Natural killer cell (primary cell): ENCODE measurements at regions not wholly inside any gene's neighbourhood (a gene's known extent, or its start where the extent isn't known, plus 50 kb on each side); places are given as distances from the start of the nearest gene placed in this dataset.

Source experiments
- ATAC-seq, 3 donors: fragments of 150-1000 bp in 2 of 3; fragments of 200-7000 bp in 1 of 3; cut with Tn5 transposase; 1 replicate in 1 of 3; 2 replicates in 2 of 3; pipeline ENCODE4 v1.10.0; 2021; ENCODE audit warnings: mild to moderate bottlenecking in 2 of 3, moderate library complexity in 2 of 3
- DNase-seq, 2 donors: peaks; one replicate each; pipeline versions ENCODE4 v3.0.0 to v3.0.0-alpha.2; 2013 to 2021; ENCODE audit warnings: mixed read lengths in 1 of 2
- H3K27ac ChIP-seq: one replicate; pipeline ENCODE4 v1.5.1; 2013; ENCODE audit warnings: mild to moderate bottlenecking, low read length
- H3K27me3 ChIP-seq: one replicate; pipeline ENCODE4 v1.6.1; 2013; ENCODE audit warnings: low read length; ENCODE audit not compliant: control insufficient read depth, insufficient read depth
- H3K36me3 ChIP-seq: one replicate; pipeline ENCODE4 v1.6.1; 2013; ENCODE audit warnings: low read length; ENCODE audit not compliant: control insufficient read depth, insufficient read depth
- H3K4me1 ChIP-seq: one replicate; pipeline ENCODE4 v1.6.1; 2013; ENCODE audit warnings: low read length; ENCODE audit not compliant: control insufficient read depth, insufficient read depth
- H3K4me3 ChIP-seq: one replicate; pipeline ENCODE4 v1.5.1; 2013; ENCODE audit warnings: low read length
- H3K9me3 ChIP-seq: one replicate; pipeline ENCODE4 v1.6.1; 2013; ENCODE audit warnings: low read length; ENCODE audit not compliant: control insufficient read depth, insufficient read depth
- H3K27ac Mint-ChIP-seq, 2 donors: one replicate each; pipeline ENCODE4 v1.8.0; 2022; ENCODE audit warnings: mild to moderate bottlenecking in 2 of 2, mixed read lengths in 2 of 2, moderate library complexity in 1 of 2
- H3K27me3 Mint-ChIP-seq, 2 donors: one replicate each; pipeline ENCODE4 v1.8.0; 2022; ENCODE audit warnings: low read depth in 2 of 2, mixed read lengths in 2 of 2
- H3K36me3 Mint-ChIP-seq: one replicate; pipeline ENCODE4 v1.8.0; 2022; ENCODE audit warnings: mixed read lengths
- H3K4me1 Mint-ChIP-seq, 2 donors: one replicate each; pipeline ENCODE4 v1.8.0; 2022; ENCODE audit warnings: mixed read lengths in 2 of 2
- H3K4me3 Mint-ChIP-seq: one replicate; pipeline ENCODE4 v1.8.0; 2022; ENCODE audit warnings: mild to moderate bottlenecking, moderate library complexity, mixed read lengths
- H3K9me3 Mint-ChIP-seq, 2 donors: one replicate each; pipeline ENCODE4 v1.8.0; 2022; ENCODE audit warnings: mixed read lengths in 2 of 2
- CTCF ChIP-seq: fragments of 200-600 bp; IDR thresholded peaks from one replicate; pipeline ENCODE4 v1.8.0; 2022; ENCODE audit warnings: antibody characterized with exemption
- WGBS: methylation state at CpG from one replicate; pipeline ENCODE4 v1.1.7; 2013; ENCODE audit warnings: missing lambda C conversion rate; ENCODE audit not compliant: insufficient coverage; 5-methylcytosine and 5-hydroxymethylcytosine counted together
- intact Hi-C: fragments of 100-400 bp; cut with micrococcal nuclease; formaldehyde crosslinking; loops from one replicate; pipeline ENCODE4 v1.14.2; 2022

- no peaks in the 10 kb centered on the region for H3K27me3 Mint-ChIP-seq
- H3K36me3 ChIP-seq, result no peaks in the 10 kb centered on the region
- no peaks in the 10 kb centered on the region for H3K4me1 Mint-ChIP-seq
- no peak overlapping the region for H3K27ac ChIP-seq
- H3K27ac Mint-ChIP-seq, result no peak overlapping the region
- ATAC-seq, result no peak
- H3K27me3 ChIP-seq, result no peaks in the 10 kb centered on the region
- 89% methylated on average over 24 of the region's 25 CpGs for WGBS
- intact Hi-C loops, result no loop called here
- no peak overlapping the region for H3K4me3 ChIP-seq
- H3K4me3 Mint-ChIP-seq, result no peak overlapping the region
- H3K9me3 ChIP-seq, result no peaks in the 10 kb centered on the region
- H3K4me1 ChIP-seq, result peaks cover under 1% of the 10 kb centered on the region
- H3K36me3 Mint-ChIP-seq, result no peaks in the 10 kb centered on the region
- TF ChIP-seq CTCF, result no peak
- peaks cover 0 to 2% of the 10 kb centered on the region in 2 donors for H3K9me3 Mint-ChIP-seq
- no peak for DNase-seq
Measured at GRCh38 chr2:43000242-43001054, 208.1 kb upstream of the HAAO start.

- Histone ChIP-seq H3K27me3 (no peaks in the 10 kb centered on the region), H3K4me3 (no peak overlapping the region), H3K9me3 (no peaks in the 10 kb centered on the region), H3K4me1 (no peaks in the 10 kb centered on the region), H3K36me3 (no peaks in the 10 kb centered on the region), H3K27ac (no peak overlapping the region)
- peaks cover 0 to 2% of the 10 kb centered on the region in 2 donors for H3K9me3 Mint-ChIP-seq
- no peak for DNase-seq
- H3K27me3 Mint-ChIP-seq, result no peaks in the 10 kb centered on the region
- TF ChIP-seq CTCF, result no peak
- intact Hi-C loops, result no loop called here
- no peaks in the 10 kb centered on the region for H3K36me3 Mint-ChIP-seq
- no peaks in the 10 kb centered on the region for H3K4me1 Mint-ChIP-seq
- no peak overlapping the region for H3K27ac Mint-ChIP-seq
- H3K4me3 Mint-ChIP-seq, result no peak overlapping the region
- 91% methylated on average over 5 of the region's 7 CpGs for WGBS
- ATAC-seq, result no peak
Measured at GRCh38 chr2:42999856-43000241, 207.5 kb upstream of the HAAO start.

GRCh38 chr2:42999391-42999841, 207.0 kb upstream of the HAAO start:
- Histone ChIP-seq H3K9me3 (no peaks in the 10 kb centered on the region), H3K27me3 (no peaks in the 10 kb centered on the region), H3K27ac (no peak overlapping the region), H3K36me3 (no peaks in the 10 kb centered on the region), H3K4me1 (no peaks in the 10 kb centered on the region), H3K4me3 (no peak overlapping the region)
- ATAC-seq, result no peak
- WGBS, result 95% methylated on average over 5 of the region's 5 CpGs
- Mint-ChIP-seq H3K27ac (no peak overlapping the region), H3K27me3 (no peaks in the 10 kb centered on the region), H3K4me1 (no peaks in the 10 kb centered on the region), H3K9me3 (peaks cover 0 to 2% of the 10 kb centered on the region in 2 donors), H3K4me3 (no peak overlapping the region), H3K36me3 (no peaks in the 10 kb centered on the region)
- no peak for DNase-seq
- intact Hi-C loops, result no loop called here
- no peak for TF ChIP-seq CTCF

GRCh38 chr2:42998721-42999120, 206.3 kb upstream of the HAAO start:
- no peak for TF ChIP-seq CTCF
- H3K27ac ChIP-seq, result no peak overlapping the region
- no peaks in the 10 kb centered on the region for H3K27me3 Mint-ChIP-seq
- H3K9me3 ChIP-seq, result no peaks in the 10 kb centered on the region
- no peaks in the 10 kb centered on the region for H3K36me3 Mint-ChIP-seq
- H3K9me3 Mint-ChIP-seq, result peaks cover 0 to 2% of the 10 kb centered on the region in 2 donors
- no peak overlapping the region for H3K4me3 Mint-ChIP-seq
- 100% methylated on average over 10 of the region's 10 CpGs for WGBS
- no peaks in the 10 kb centered on the region for H3K36me3 ChIP-seq
- intact Hi-C loops, result no loop called here
- no peak overlapping the region for H3K27ac Mint-ChIP-seq
- H3K4me1 ChIP-seq, result no peaks in the 10 kb centered on the region
- no peaks in the 10 kb centered on the region for H3K27me3 ChIP-seq
- ATAC-seq (no peak), DNase-seq (no peak)
- H3K4me3 ChIP-seq, result no peak overlapping the region
- H3K4me1 Mint-ChIP-seq, result no peaks in the 10 kb centered on the region
